Skeletal muscle tissue (tissue), 3 donors: ENCODE measurements at regions not wholly inside any gene's neighbourhood (a gene's known extent, or its start where the extent isn't known, plus 50 kb on each side); places are given as distances from the start of the nearest gene placed in this dataset.

Experiments
- H3K27ac ChIP-seq: one replicate; pipeline ENCODE4 v1.7.0; 2013; ENCODE audit warnings: mild to moderate bottlenecking, low read depth, low read length, inconsistent platforms
- H3K27me3 ChIP-seq, 3 donors: one replicate each; pipeline ENCODE4 v1.7.0; 2013; ENCODE audit warnings: low read length in 3 of 3; ENCODE audit not compliant: control insufficient read depth in 3 of 3, insufficient read depth in 3 of 3
- H3K36me3 ChIP-seq, 3 donors: one replicate each; pipeline ENCODE4 v1.7.0; 2013; ENCODE audit warnings: low read length in 3 of 3; ENCODE audit not compliant: control insufficient read depth in 3 of 3, insufficient read depth in 3 of 3
- H3K4me1 ChIP-seq, 3 donors: one replicate each; pipeline ENCODE4 v1.7.0; 2013; ENCODE audit warnings: low read length in 3 of 3, mild to moderate bottlenecking in 3 of 3; ENCODE audit not compliant: control insufficient read depth in 3 of 3, insufficient read depth in 3 of 3
- H3K4me3 ChIP-seq, 3 donors: one replicate each; pipeline ENCODE4 v1.7.0; 2013; ENCODE audit warnings: low read length in 3 of 3
- H3K9ac ChIP-seq, 3 donors: one replicate each; pipeline ENCODE4 v1.7.0; 2013; ENCODE audit warnings: low read length in 3 of 3, mild to moderate bottlenecking in 3 of 3, moderate library complexity in 2 of 3, low read depth in 1 of 3
- H3K9me3 ChIP-seq, 3 donors: one replicate each; pipeline ENCODE4 v1.7.0; 2013; ENCODE audit warnings: low read length in 3 of 3; ENCODE audit not compliant: control insufficient read depth in 3 of 3
- donor health status: Osteomylitis.

GRCh38 chr3:76049776-76050175, 264.4 kb upstream of the ZNF717 start:
- no peaks in the 10 kb centered on the region for H3K4me1 ChIP-seq
- no peaks in the 10 kb centered on the region for H3K27me3 ChIP-seq
- no peaks in the 10 kb centered on the region for H3K36me3 ChIP-seq
- H3K4me3 ChIP-seq = no peak overlapping the region
- H3K9ac ChIP-seq = no peak overlapping the region
- no peak overlapping the region for H3K27ac ChIP-seq
- no peaks in the 10 kb centered on the region for H3K9me3 ChIP-seq

- Histone ChIP-seq H3K9ac (no peak overlapping the region), H3K27ac (no peak overlapping the region), H3K36me3 (no peaks in the 10 kb centered on the region)
Observed at GRCh38 chr3:76051145-76051544, 265.8 kb upstream of the ZNF717 start.

GRCh38 chr3:76054404-76054803, 269.1 kb upstream of the ZNF717 start:
- H3K4me3 ChIP-seq = no peak overlapping the region
- H3K4me1 ChIP-seq = no peaks in the 10 kb centered on the region
- no peak overlapping the region for H3K9ac ChIP-seq
- H3K27me3 ChIP-seq = no peaks in the 10 kb centered on the region
- H3K27ac ChIP-seq = no peak overlapping the region
- no peaks in the 10 kb centered on the region for H3K9me3 ChIP-seq
- no peaks in the 10 kb centered on the region for H3K36me3 ChIP-seq

More at GRCh38 chr3:76051145-76051544, 265.8 kb upstream of the ZNF717 start:
- Histone ChIP-seq H3K4me3 (no peak overlapping the region), H3K4me1 (no peaks in the 10 kb centered on the region), H3K9me3 (no peaks in the 10 kb centered on the region), H3K27me3 (no peaks in the 10 kb centered on the region)

GRCh38 chr3:76061654-76062053, 276.3 kb upstream of the ZNF717 start:
- Histone ChIP-seq H3K9ac (no peak overlapping the region), H3K4me1 (no peaks in the 10 kb centered on the region), H3K4me3 (no peak overlapping the region), H3K27ac (no peak overlapping the region), H3K9me3 (no peaks in the 10 kb centered on the region), H3K36me3 (no peaks in the 10 kb centered on the region), H3K27me3 (no peaks in the 10 kb centered on the region)

GRCh38 chr3:76063019-76063418, 277.7 kb upstream of the ZNF717 start:
- H3K27me3 ChIP-seq = no peaks in the 10 kb centered on the region
- H3K4me1 ChIP-seq = no peaks in the 10 kb centered on the region
- H3K4me3 ChIP-seq = no peak overlapping the region
- H3K9me3 ChIP-seq = no peaks in the 10 kb centered on the region
- no peaks in the 10 kb centered on the region for H3K36me3 ChIP-seq
- no peak overlapping the region for H3K9ac ChIP-seq
- H3K27ac ChIP-seq = no peak overlapping the region

- Histone ChIP-seq H3K9ac (no peak overlapping the region), H3K4me3 (no peak overlapping the region), H3K27me3 (no peaks in the 10 kb centered on the region), H3K36me3 (no peaks in the 10 kb centered on the region), H3K4me1 (no peaks in the 10 kb centered on the region), H3K9me3 (no peaks in the 10 kb centered on the region), H3K27ac (no peak overlapping the region)
Observed at GRCh38 chr3:76063811-76064210, 278.5 kb upstream of the ZNF717 start.

GRCh38 chr3:76065964-76066363, 280.6 kb upstream of the ZNF717 start:
- Histone ChIP-seq H3K4me3 (no peak overlapping the region), H3K36me3 (no peaks in the 10 kb centered on the region), H3K27me3 (no peaks in the 10 kb centered on the region), H3K9me3 (no peaks in the 10 kb centered on the region), H3K4me1 (no peaks in the 10 kb centered on the region), H3K27ac (no peak overlapping the region), H3K9ac (no peak overlapping the region)

- Histone ChIP-seq H3K4me1 (no peaks in the 10 kb centered on the region), H3K4me3 (no peak overlapping the region), H3K27me3 (no peaks in the 10 kb centered on the region), H3K36me3 (no peaks in the 10 kb centered on the region), H3K9me3 (no peaks in the 10 kb centered on the region), H3K27ac (no peak overlapping the region), H3K9ac (no peak overlapping the region)
Observed at GRCh38 chr3:76078101-76078500, 292.8 kb upstream of the ZNF717 start.

GRCh38 chr3:76083992-76084391, 298.6 kb upstream of the ZNF717 start:
- Histone ChIP-seq H3K27ac (no peak overlapping the region), H3K4me3 (no peak overlapping the region), H3K4me1 (no peaks in the 10 kb centered on the region), H3K27me3 (no peaks in the 10 kb centered on the region), H3K9ac (no peak overlapping the region), H3K36me3 (no peaks in the 10 kb centered on the region), H3K9me3 (no peaks in the 10 kb centered on the region)

- Histone ChIP-seq H3K4me3 (no peak overlapping the region), H3K9ac (no peak overlapping the region), H3K27ac (no peak overlapping the region), H3K4me1 (no peaks in the 10 kb centered on the region), H3K27me3 (no peaks in the 10 kb centered on the region), H3K36me3 (no peaks in the 10 kb centered on the region), H3K9me3 (no peaks in the 10 kb centered on the region)
Observed at GRCh38 chr3:76096036-76096435, 310.7 kb upstream of the ZNF717 start.
